Bronchial epithelial cell (primary cell): ENCODE measurements at regions not wholly inside any gene's neighbourhood (a gene's known extent, or its start where the extent isn't known, plus 50 kb on each side); places are given as distances from the start of the nearest gene placed in this dataset.

Experiments
- DNase-seq: peaks from one replicate; pipeline ENCODE4 v3.0.0-alpha.2; 2010; ENCODE audit warnings: low read depth
- FAIRE-seq: peaks from 2 replicates; lab custom pipeline; 2011; peaks lifted over from hg19 to GRCh38; lab: Jason Lieb, UNC
- H3K27me3 ChIP-seq: 2 replicates; pipeline ENCODE4 v1.5.1; 2011; ENCODE audit warnings: low read length; ENCODE audit not compliant: control insufficient read depth, insufficient read depth
- H3K36me3 ChIP-seq: 2 replicates; pipeline ENCODE4 v1.5.1; 2011; ENCODE audit warnings: low read length; ENCODE audit not compliant: control insufficient read depth, insufficient read depth
- H3K4me3 ChIP-seq: 2 replicates; pipeline ENCODE4 v1.5.1; 2011; ENCODE audit warnings: mild to moderate bottlenecking, low read depth, low read length, control low read depth
- TF ChIP-seq, protein P1 (sequence below): IDR thresholded peaks from 2 replicates; pipeline ENCODE4 v1.5.1; 2011; ENCODE audit warnings: mild to moderate bottlenecking, moderate library complexity, low read length, control low read depth, inconsistent platforms; ENCODE audit not compliant: insufficient read depth, severe bottlenecking

DNA sequence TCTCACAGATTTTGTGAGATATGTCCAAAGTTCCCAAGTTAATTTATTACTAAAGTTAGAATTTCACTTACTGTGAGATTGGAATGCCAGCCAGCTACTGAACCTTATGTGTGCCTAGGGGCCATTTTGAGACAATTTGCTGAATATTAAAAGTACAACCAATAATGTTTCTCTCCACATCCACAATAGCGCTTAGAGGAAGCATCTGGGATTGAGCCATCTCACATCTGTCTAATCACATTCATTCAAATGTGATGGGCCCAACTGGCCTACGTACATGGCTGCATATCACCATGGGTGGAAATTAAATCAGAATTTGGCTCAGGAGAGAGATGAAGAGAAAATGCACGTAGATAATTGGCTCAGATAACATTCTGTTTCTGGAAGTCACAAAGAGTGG, 1294.0 kb downstream of the AACS start:
- Histone ChIP-seq H3K27me3 (no peaks in the 10 kb centered on the region), H3K36me3 (no peaks in the 10 kb centered on the region), H3K4me3 (no peak overlapping the region)
- no peak for DNase-seq
- TF ChIP-seq, protein P1, sequence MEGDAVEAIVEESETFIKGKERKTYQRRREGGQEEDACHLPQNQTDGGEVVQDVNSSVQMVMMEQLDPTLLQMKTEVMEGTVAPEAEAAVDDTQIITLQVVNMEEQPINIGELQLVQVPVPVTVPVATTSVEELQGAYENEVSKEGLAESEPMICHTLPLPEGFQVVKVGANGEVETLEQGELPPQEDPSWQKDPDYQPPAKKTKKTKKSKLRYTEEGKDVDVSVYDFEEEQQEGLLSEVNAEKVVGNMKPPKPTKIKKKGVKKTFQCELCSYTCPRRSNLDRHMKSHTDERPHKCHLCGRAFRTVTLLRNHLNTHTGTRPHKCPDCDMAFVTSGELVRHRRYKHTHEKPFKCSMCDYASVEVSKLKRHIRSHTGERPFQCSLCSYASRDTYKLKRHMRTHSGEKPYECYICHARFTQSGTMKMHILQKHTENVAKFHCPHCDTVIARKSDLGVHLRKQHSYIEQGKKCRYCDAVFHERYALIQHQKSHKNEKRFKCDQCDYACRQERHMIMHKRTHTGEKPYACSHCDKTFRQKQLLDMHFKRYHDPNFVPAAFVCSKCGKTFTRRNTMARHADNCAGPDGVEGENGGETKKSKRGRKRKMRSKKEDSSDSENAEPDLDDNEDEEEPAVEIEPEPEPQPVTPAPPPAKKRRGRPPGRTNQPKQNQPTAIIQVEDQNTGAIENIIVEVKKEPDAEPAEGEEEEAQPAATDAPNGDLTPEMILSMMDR = no peak
- FAIRE-seq = no peak

DNA sequence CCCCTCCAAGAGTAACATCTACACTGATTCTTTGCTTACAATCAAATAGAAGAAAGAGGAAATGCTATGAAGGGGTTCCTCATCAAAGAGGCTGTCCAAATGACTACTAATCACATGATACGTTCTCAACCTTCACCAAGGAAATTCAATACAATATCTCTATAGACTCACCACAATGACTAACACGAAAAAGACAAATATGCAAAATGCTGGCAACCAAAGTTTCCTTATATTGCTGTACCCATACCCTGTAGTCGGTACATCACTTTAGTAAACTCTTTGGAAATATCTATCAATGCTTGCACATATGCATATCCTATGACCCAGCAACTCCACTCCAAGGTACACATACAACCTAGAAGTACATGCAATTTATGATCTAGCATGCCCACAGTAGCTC, 1296.6 kb downstream of the AACS start:
- Histone ChIP-seq H3K36me3 (no peaks in the 10 kb centered on the region), H3K27me3 (no peaks in the 10 kb centered on the region), H3K4me3 (no peak overlapping the region)
- DNase-seq = no peak
- TF ChIP-seq, protein P1 = no peak
- no peak for FAIRE-seq

DNA sequence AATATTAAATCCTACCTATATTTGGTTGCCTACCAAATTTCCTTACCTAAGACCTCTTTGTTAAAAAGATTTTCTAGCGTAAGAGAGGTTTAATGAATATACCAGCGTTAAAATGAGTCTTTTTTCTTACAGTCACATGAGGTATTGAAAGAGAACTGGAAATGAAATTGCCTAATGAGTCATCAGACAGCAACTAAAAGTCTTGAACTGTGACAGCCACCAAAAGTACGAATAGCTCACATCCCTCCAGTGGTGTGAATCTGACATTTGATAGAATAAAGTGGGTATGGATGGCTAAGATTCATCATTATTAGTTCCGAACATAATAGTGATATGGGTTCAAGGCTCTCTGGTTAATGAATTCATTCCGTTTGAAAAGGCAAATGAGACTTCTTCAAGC, 1297.3 kb downstream of the AACS start:
- no peak for DNase-seq
- TF ChIP-seq, protein P1 = no peak
- no peak for FAIRE-seq
- Histone ChIP-seq H3K4me3 (no peak overlapping the region), H3K36me3 (no peaks in the 10 kb centered on the region), H3K27me3 (no peaks in the 10 kb centered on the region)

DNA sequence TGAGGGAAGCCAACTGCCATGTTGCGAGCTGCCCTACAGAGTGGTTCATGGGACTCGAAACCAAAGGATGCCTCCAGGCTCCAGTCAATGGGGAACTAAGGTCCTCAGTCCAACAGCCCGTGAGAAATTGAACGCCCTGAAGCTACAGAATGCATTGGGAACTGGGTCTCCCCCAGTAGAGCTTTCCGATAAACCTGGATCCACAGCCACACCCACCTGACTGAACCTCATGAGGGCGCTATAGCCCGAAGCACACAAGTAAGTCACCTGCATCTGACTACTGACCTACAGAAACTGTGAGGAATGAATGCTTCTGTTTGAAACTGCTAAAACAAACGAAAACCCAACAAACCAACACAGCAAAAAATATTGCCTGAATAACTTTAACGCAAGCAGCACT, 1297.7 kb downstream of the AACS start:
- DNase-seq (no peak), FAIRE-seq (no peak)
- Histone ChIP-seq H3K4me3 (no peak overlapping the region), H3K27me3 (no peaks in the 10 kb centered on the region), H3K36me3 (no peaks in the 10 kb centered on the region)
- TF ChIP-seq, protein P1 = no peak

DNA sequence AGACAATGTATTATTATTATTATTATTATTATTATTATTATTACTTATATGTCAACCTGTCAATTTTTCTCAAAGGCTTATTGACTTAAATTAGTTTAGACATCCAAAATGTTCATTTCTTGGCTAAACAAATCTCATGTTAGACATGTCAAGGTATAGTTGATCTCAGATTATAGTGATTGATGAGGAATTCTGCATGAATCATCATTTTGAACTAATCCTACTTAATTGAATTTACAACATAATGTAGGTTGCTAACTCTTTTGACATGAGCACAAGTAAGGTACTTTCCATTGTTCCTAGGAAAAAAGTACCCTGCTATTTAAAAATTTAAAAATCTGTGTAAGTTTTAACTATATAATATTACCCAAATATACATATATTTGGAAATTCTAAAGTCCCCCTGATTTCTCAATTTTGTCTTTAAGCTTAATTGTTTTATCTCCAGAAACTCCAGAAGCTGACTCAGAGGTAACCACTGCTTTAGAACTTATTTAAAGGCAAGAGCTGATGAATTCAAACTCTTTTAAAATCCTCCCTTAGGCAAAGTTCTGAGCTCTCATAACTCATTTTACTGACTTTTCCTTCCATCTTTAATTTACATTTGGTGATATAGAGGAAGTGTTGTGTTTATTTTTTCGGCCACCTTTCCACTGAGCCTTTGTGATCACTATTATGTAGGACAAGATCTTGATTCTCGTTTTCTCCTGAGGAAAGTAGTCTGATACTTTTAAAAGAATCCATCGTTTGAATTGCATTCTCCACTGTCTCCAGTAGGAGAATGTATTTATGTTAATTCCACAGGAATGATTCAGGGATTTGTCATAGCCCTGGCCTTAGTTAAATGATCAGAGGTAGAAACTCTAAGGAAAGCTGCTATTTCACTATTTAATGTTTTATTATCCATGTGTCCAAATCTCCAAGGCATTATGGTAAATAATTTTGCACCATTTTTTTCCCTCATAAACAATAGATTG, 1304.5 kb downstream of the AACS start:
- Histone ChIP-seq H3K36me3 (no peaks in the 10 kb centered on the region), H3K4me3 (no peak overlapping the region), H3K27me3 (no peaks in the 10 kb centered on the region)
- FAIRE-seq (no peak), DNase-seq (peak; percentile 21)
- TF ChIP-seq, protein P1 = no peak
